IMR-90 (cell line): ENCODE measurements at regions not wholly inside any gene's neighbourhood (a gene's known extent, or its start where the extent isn't known, plus 50 kb on each side); places are given as distances from the start of the nearest gene placed in this dataset.

Source experiments
- ATAC-seq: fragments of 200-7000 bp; cut with Tn5 transposase; 2 replicates; pipeline ENCODE4 v1.9.1; 2020; ENCODE audit warnings: low read depth, mild to moderate bottlenecking, moderate library complexity
- BruUV-seq: library from RNA; stranded (reverse); fragments of 400-500 nt; replicated peaks from 2 replicates; lab custom pipeline; 2021; lab: Mats Ljungman, UMichigan
- CTCF ChIA-PET: fragments of 300-600 bp; formaldehyde crosslinking; extraction: SDS; loops from one replicate; lab custom pipeline; 2021; ENCODE audit warnings: antibody characterized with exemption; lab: Yijun Ruan, JAX
- POLR2A ChIA-PET: fragments of 300-600 bp; sonication (Branson Sonifier 250); formaldehyde crosslinking; loops from one replicate; lab custom pipeline; 2022; ENCODE audit warnings: antibody characterized with exemption; ENCODE audit not compliant: unreplicated experiment; lab: Charles Lee
- DNase-seq: peaks from one replicate; pipeline ENCODE4 v3.0.0; 2013
- H2AFZ ChIP-seq: replicated peaks from 2 replicates; pipeline ENCODE3; 2013; ENCODE audit warnings: low read length, mild to moderate bottlenecking; ENCODE audit not compliant: poor library complexity
- H2AK5ac ChIP-seq: 2 replicates; pipeline ENCODE4 v1.6.1; 2013; ENCODE audit warnings: low read depth, low read length, inconsistent platforms
- H2AK9ac ChIP-seq: replicated peaks from 2 replicates; pipeline ENCODE3; 2013; ENCODE audit warnings: mild to moderate bottlenecking, low read depth, low read length, moderate library complexity; ENCODE audit not compliant: poor library complexity
- H2BK120ac ChIP-seq: 2 replicates; pipeline ENCODE4 v1.6.1; 2013; ENCODE audit warnings: low read depth, low read length, inconsistent platforms
- H2BK15ac ChIP-seq: 3 replicates; pipeline ENCODE4 v1.6.1; 2013; ENCODE audit warnings: low read depth, low read length, inconsistent platforms
- H2BK20ac ChIP-seq: 2 replicates; pipeline ENCODE4 v1.6.1; 2013; ENCODE audit warnings: low read depth, mild to moderate bottlenecking, inconsistent platforms, low read length, moderate library complexity
- H2BK5ac ChIP-seq: 2 replicates; pipeline ENCODE4 v1.6.1; 2013; ENCODE audit warnings: mild to moderate bottlenecking, low read depth, low read length, inconsistent platforms; ENCODE audit not compliant: poor library complexity, severe bottlenecking
- H3K14ac ChIP-seq: replicated peaks from 2 replicates; pipeline ENCODE4 v1.6.1; 2013; ENCODE audit warnings: low read depth, low read length, inconsistent platforms
- H3K18ac ChIP-seq: 2 replicates; pipeline ENCODE4 v1.6.1; 2013; ENCODE audit warnings: low read depth, low read length, control low read depth
- H3K23ac ChIP-seq: 2 replicates; pipeline ENCODE4 v1.6.1; 2013; ENCODE audit warnings: low read depth, low read length, inconsistent platforms
- H3K27ac ChIP-seq: 2 replicates; pipeline ENCODE4 v1.5.1; 2013; ENCODE audit warnings: mild to moderate bottlenecking, control low read depth, low read length; ENCODE audit not compliant: insufficient read depth
- H3K27me3 ChIP-seq: 2 replicates; pipeline ENCODE4 v1.6.1; 2013; ENCODE audit warnings: low read length; ENCODE audit not compliant: control insufficient read depth, insufficient read depth
- H3K36me3 ChIP-seq: 2 replicates; pipeline ENCODE4 v1.6.1; 2013; ENCODE audit warnings: low read length, mixed read lengths; ENCODE audit not compliant: control insufficient read depth, insufficient read depth
- H3K4ac ChIP-seq: 2 replicates; pipeline ENCODE4 v1.6.1; 2013; ENCODE audit warnings: low read depth, low read length, inconsistent platforms
- H3K4me1 ChIP-seq: 2 replicates; pipeline ENCODE4 v1.6.1; 2013; ENCODE audit warnings: low read length, mixed read lengths; ENCODE audit not compliant: control insufficient read depth, insufficient read depth
- H3K4me2 ChIP-seq: 2 replicates; pipeline ENCODE4 v1.6.1; 2013; ENCODE audit warnings: low read depth, mild to moderate bottlenecking, control low read depth, low read length, moderate library complexity
- H3K4me3 ChIP-seq: 2 replicates; pipeline ENCODE4 v1.5.1; 2013; ENCODE audit warnings: low read depth, mild to moderate bottlenecking, control low read depth, low read length, moderate library complexity; ENCODE audit not compliant: insufficient read depth
- H3K56ac ChIP-seq: 2 replicates; pipeline ENCODE4 v1.6.1; 2013; ENCODE audit warnings: low read length, inconsistent platforms; ENCODE audit not compliant: insufficient read depth; ENCODE audit errors: extremely low read depth
- H3K79me1 ChIP-seq, 2 experiments: 2 replicates each; pipeline ENCODE4 v1.6.1; 2013; ENCODE audit warnings: low read length in 2 of 2, inconsistent platforms in 1 of 2, low read depth in 1 of 2
- H3K9ac ChIP-seq: 2 replicates; pipeline ENCODE4 v1.6.1; 2013; ENCODE audit warnings: low read depth, low read length, control low read depth
- H3K9me1 ChIP-seq: 2 replicates; pipeline ENCODE4 v1.6.1; 2013; ENCODE audit warnings: low read length, inconsistent platforms; ENCODE audit not compliant: insufficient read depth
- H3K9me3 ChIP-seq: 2 replicates; pipeline ENCODE4 v1.6.1; 2013; ENCODE audit warnings: low read length; ENCODE audit not compliant: control insufficient read depth, insufficient read depth
- H4K20me1 ChIP-seq: 2 replicates; pipeline ENCODE4 v1.6.1; 2013; ENCODE audit warnings: low read length, inconsistent platforms; ENCODE audit not compliant: insufficient read depth
- H4K5ac ChIP-seq: 2 replicates; pipeline ENCODE4 v1.6.1; 2013; ENCODE audit warnings: mild to moderate bottlenecking, low read depth, low read length, control low read depth
- H4K8ac ChIP-seq, 2 experiments: 2 replicates each; pipeline ENCODE4 v1.6.1; 2013; ENCODE audit warnings: low read depth in 2 of 2, low read length in 2 of 2, control low read depth in 1 of 2, inconsistent platforms in 1 of 2
- H4K91ac ChIP-seq: 2 replicates; pipeline ENCODE4 v1.6.1; 2013; ENCODE audit warnings: low read depth, low read length, inconsistent platforms; ENCODE audit not compliant: insufficient read depth
- BHLHE40 ChIP-seq: fragments of 150-350 bp; IDR thresholded peaks from 2 replicates; pipeline ENCODE4 v1.6.1; 2016; ENCODE audit warnings: mild to moderate bottlenecking, low read depth, low read length
- CEBPB ChIP-seq: IDR thresholded peaks from 2 replicates; pipeline ENCODE4 v1.6.1; 2012; ENCODE audit warnings: low read depth, low read length, improper control_type of control experiment
- CHD1 ChIP-seq: IDR thresholded peaks from 2 replicates; pipeline ENCODE4 v1.6.1; 2012; ENCODE audit warnings: low read depth, low read length, improper control_type of control experiment
- ELK1 ChIP-seq: fragments of 150-350 bp; IDR thresholded peaks from 2 replicates; pipeline ENCODE4 v1.6.1; 2016; ENCODE audit warnings: low read depth, mild to moderate bottlenecking, low read length, moderate library complexity, borderline replicate concordance
- FOS ChIP-seq: fragments of 150-350 bp; IDR thresholded peaks from 2 replicates; pipeline ENCODE4 v1.6.1; 2016; ENCODE audit warnings: low read depth, low read length
- POLR2A ChIP-seq: IDR thresholded peaks from 2 replicates; pipeline ENCODE4 v1.6.1; 2012; ENCODE audit warnings: mild to moderate bottlenecking, low read depth, low read length
- RAD21 ChIP-seq: IDR thresholded peaks from 2 replicates; pipeline ENCODE4 v1.6.1; 2012; ENCODE audit warnings: low read length, improper control_type of control experiment
- RCOR1 ChIP-seq: IDR thresholded peaks from 2 replicates; pipeline ENCODE4 v1.6.1; 2012; ENCODE audit warnings: mild to moderate bottlenecking, low read length, improper control_type of control experiment; ENCODE audit not compliant: insufficient replicate concordance
- RFX5 ChIP-seq: IDR thresholded peaks from 2 replicates; pipeline ENCODE4 v1.8.0; 2012; ENCODE audit warnings: low read depth, mild to moderate bottlenecking, low read length, moderate library complexity
- dilution Hi-C: fragments of 300-500 bp; cut with HindIII; formaldehyde crosslinking; loops from one replicate; pipeline ENCODE4 v1.14.3; 2018; ENCODE audit warnings: low sequenced_read_pairs; ENCODE audit not compliant: unreplicated experiment
- in situ Hi-C: fragments of 300-500 bp; cut with MboI; formaldehyde crosslinking; loops from 3 replicates; pipeline ENCODE4 v1.14.3; 2019; ENCODE audit warnings: low sequenced_read_pairs, inconsistent platforms, mixed read lengths
- intact Hi-C: fragments of 100-400 bp; cut with micrococcal nuclease; formaldehyde crosslinking; loops from 2 replicates; pipeline ENCODE4 v1.10.0; 2022

- in situ Hi-C loops = no loop called here
- Histone ChIP-seq H3K27ac (no peak overlapping the region), H3K36me3 (no peaks in the 10 kb centered on the region), H4K5ac (no peak overlapping the region), H3K23ac (no peak overlapping the region), H3K18ac (no peak overlapping the region), H2AK9ac (no peak overlapping the region), H3K4ac (no peak overlapping the region), H3K9me3 (peaks cover 5% of the 10 kb centered on the region; the same call in 1 of the 2 replicates), H2BK5ac (no peak overlapping the region), H2BK15ac (no peak overlapping the region), H2AFZ (no peak overlapping the region), H3K4me3 (no peak overlapping the region), H4K91ac (no peak overlapping the region), H3K27me3 (no peaks in the 10 kb centered on the region), H4K20me1 (no peaks in the 10 kb centered on the region), H3K4me2 (no peak overlapping the region), H3K9me1 (no peaks in the 10 kb centered on the region), H3K9ac (no peak overlapping the region), H3K4me1 (no peaks in the 10 kb centered on the region), H4K8ac (no peak overlapping the region), H2BK20ac (no peak overlapping the region), H2BK120ac (no peak overlapping the region), H2AK5ac (no peak overlapping the region), H3K14ac (no peak overlapping the region), H3K79me1 (no peaks in the 10 kb centered on the region), H3K56ac (no peak overlapping the region)
- CTCF ChIA-PET = no interaction called here
- dilution Hi-C loops = no loop called here
- DNase-seq (no peak), ATAC-seq (no peak)
- POLR2A ChIA-PET = no interaction called here
- no peak for TF ChIP-seq RAD21
- TF ChIP-seq POLR2A = no peak
- no peak for TF ChIP-seq CEBPB
- no peak for TF ChIP-seq FOS
- TF ChIP-seq CHD1 = no peak
- no peak for TF ChIP-seq BHLHE40
- no peak for TF ChIP-seq RFX5
- TF ChIP-seq ELK1 = no peak
- no peak for TF ChIP-seq RCOR1
- BruUV-seq = no TSS peak
- intact Hi-C loops = no loop called here
These were observed 586.3 kb downstream of the LRRIQ3 start for GRCh38 chr1:73611681-73612080.
